Natural killer cell (primary cell): ENCODE measurements at regions not wholly inside any gene's neighbourhood (a gene's known extent, or its start where the extent isn't known, plus 50 kb on each side); places are given as distances from the start of the nearest gene placed in this dataset.

Source experiments
- ATAC-seq, 3 donors: fragments of 150-1000 bp in 2 of 3; fragments of 200-7000 bp in 1 of 3; cut with Tn5 transposase; 1 replicate in 1 of 3; 2 replicates in 2 of 3; pipeline ENCODE4 v1.10.0; 2021; ENCODE audit warnings: mild to moderate bottlenecking in 2 of 3, moderate library complexity in 2 of 3
- DNase-seq, 2 donors: peaks; one replicate each; pipeline versions ENCODE4 v3.0.0 to v3.0.0-alpha.2; 2013 to 2021; ENCODE audit warnings: mixed read lengths in 1 of 2
- H3K27ac ChIP-seq: one replicate; pipeline ENCODE4 v1.5.1; 2013; ENCODE audit warnings: mild to moderate bottlenecking, low read length
- H3K27me3 ChIP-seq: one replicate; pipeline ENCODE4 v1.6.1; 2013; ENCODE audit warnings: low read length; ENCODE audit not compliant: control insufficient read depth, insufficient read depth
- H3K36me3 ChIP-seq: one replicate; pipeline ENCODE4 v1.6.1; 2013; ENCODE audit warnings: low read length; ENCODE audit not compliant: control insufficient read depth, insufficient read depth
- H3K4me1 ChIP-seq: one replicate; pipeline ENCODE4 v1.6.1; 2013; ENCODE audit warnings: low read length; ENCODE audit not compliant: control insufficient read depth, insufficient read depth
- H3K4me3 ChIP-seq: one replicate; pipeline ENCODE4 v1.5.1; 2013; ENCODE audit warnings: low read length
- H3K9me3 ChIP-seq: one replicate; pipeline ENCODE4 v1.6.1; 2013; ENCODE audit warnings: low read length; ENCODE audit not compliant: control insufficient read depth, insufficient read depth
- H3K27ac Mint-ChIP-seq, 2 donors: one replicate each; pipeline ENCODE4 v1.8.0; 2022; ENCODE audit warnings: mild to moderate bottlenecking in 2 of 2, mixed read lengths in 2 of 2, moderate library complexity in 1 of 2
- H3K27me3 Mint-ChIP-seq, 2 donors: one replicate each; pipeline ENCODE4 v1.8.0; 2022; ENCODE audit warnings: low read depth in 2 of 2, mixed read lengths in 2 of 2
- H3K36me3 Mint-ChIP-seq: one replicate; pipeline ENCODE4 v1.8.0; 2022; ENCODE audit warnings: mixed read lengths
- H3K4me1 Mint-ChIP-seq, 2 donors: one replicate each; pipeline ENCODE4 v1.8.0; 2022; ENCODE audit warnings: mixed read lengths in 2 of 2
- H3K4me3 Mint-ChIP-seq: one replicate; pipeline ENCODE4 v1.8.0; 2022; ENCODE audit warnings: mild to moderate bottlenecking, moderate library complexity, mixed read lengths
- H3K9me3 Mint-ChIP-seq, 2 donors: one replicate each; pipeline ENCODE4 v1.8.0; 2022; ENCODE audit warnings: mixed read lengths in 2 of 2
- WGBS: methylation state at CpG from one replicate; pipeline ENCODE4 v1.1.7; 2013; ENCODE audit warnings: missing lambda C conversion rate; ENCODE audit not compliant: insufficient coverage; 5-methylcytosine and 5-hydroxymethylcytosine counted together
- intact Hi-C: fragments of 100-400 bp; cut with micrococcal nuclease; formaldehyde crosslinking; loops from one replicate; pipeline ENCODE4 v1.14.2; 2022
- TF ChIP-seq, protein P1 (sequence below): fragments of 200-600 bp; IDR thresholded peaks from one replicate; pipeline ENCODE4 v1.8.0; 2022; ENCODE audit warnings: antibody characterized with exemption

DNA sequence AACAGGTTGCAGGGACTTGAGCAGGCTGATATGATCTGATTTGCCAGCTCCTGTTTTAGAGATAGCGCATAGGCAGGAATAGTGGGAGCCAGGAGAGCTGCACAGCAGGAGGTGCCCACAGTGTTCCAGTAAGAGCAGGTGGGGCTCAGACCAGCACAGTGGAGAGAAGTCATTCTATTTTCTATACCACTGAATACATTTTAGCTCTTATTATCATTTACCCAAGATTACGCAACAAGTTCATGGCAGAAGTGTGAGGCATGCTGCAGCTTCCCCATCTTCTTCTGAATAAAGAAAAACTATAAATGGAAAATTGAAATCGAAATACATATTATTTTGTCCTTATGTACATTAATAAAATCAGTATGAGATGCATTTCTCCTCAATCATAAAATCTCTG is 114.7 kb upstream of the EDNRA start:
- no peaks in the 10 kb centered on the region for H3K36me3 ChIP-seq
- H3K9me3 ChIP-seq, result no peaks in the 10 kb centered on the region
- Mint-ChIP-seq H3K4me3 (no peak overlapping the region), H3K27ac (no peak overlapping the region), H3K9me3 (peaks cover 7 to 11% of the 10 kb centered on the region in 2 donors), H3K36me3 (no peaks in the 10 kb centered on the region), H3K27me3 (no peaks in the 10 kb centered on the region), H3K4me1 (no peaks in the 10 kb centered on the region)
- ATAC-seq (no peak), DNase-seq (no peak)
- no peak overlapping the region for H3K4me3 ChIP-seq
- H3K4me1 ChIP-seq, result no peaks in the 10 kb centered on the region
- no peak overlapping the region for H3K27ac ChIP-seq
- H3K27me3 ChIP-seq, result no peaks in the 10 kb centered on the region
- intact Hi-C loops, result no loop called here
- TF ChIP-seq, protein P1, sequence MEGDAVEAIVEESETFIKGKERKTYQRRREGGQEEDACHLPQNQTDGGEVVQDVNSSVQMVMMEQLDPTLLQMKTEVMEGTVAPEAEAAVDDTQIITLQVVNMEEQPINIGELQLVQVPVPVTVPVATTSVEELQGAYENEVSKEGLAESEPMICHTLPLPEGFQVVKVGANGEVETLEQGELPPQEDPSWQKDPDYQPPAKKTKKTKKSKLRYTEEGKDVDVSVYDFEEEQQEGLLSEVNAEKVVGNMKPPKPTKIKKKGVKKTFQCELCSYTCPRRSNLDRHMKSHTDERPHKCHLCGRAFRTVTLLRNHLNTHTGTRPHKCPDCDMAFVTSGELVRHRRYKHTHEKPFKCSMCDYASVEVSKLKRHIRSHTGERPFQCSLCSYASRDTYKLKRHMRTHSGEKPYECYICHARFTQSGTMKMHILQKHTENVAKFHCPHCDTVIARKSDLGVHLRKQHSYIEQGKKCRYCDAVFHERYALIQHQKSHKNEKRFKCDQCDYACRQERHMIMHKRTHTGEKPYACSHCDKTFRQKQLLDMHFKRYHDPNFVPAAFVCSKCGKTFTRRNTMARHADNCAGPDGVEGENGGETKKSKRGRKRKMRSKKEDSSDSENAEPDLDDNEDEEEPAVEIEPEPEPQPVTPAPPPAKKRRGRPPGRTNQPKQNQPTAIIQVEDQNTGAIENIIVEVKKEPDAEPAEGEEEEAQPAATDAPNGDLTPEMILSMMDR, result no peak
- 89% methylated on average over 1 of the region's 3 CpGs for WGBS

DNA sequence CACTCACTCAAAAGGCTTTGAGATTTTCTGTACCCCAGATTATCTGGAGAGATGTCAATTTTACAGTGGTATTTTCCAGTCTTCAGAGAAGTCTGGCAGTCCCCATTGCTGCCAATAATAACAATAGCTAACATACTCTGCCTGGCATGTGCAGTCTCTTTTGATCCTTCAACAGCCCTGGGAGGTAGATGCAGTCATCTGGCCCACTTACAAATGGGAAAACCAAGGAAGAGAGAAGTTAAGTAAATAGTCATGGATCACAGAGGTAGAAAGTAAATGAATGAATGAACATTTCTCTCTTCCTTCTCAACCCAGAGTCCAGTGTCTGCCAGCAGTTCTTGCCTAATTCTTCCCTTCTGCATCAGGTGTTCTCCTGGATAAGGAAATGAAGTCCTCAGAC is 113.0 kb upstream of the EDNRA start:
- Histone ChIP-seq H3K4me3 (no peak overlapping the region), H3K36me3 (no peaks in the 10 kb centered on the region), H3K9me3 (no peaks in the 10 kb centered on the region), H3K27me3 (no peaks in the 10 kb centered on the region), H3K4me1 (no peaks in the 10 kb centered on the region), H3K27ac (no peak overlapping the region)
- TF ChIP-seq, protein P1, result no peak
- Mint-ChIP-seq H3K27ac (no peak overlapping the region), H3K4me1 (no peaks in the 10 kb centered on the region), H3K36me3 (no peaks in the 10 kb centered on the region), H3K9me3 (peaks cover 5 to 11% of the 10 kb centered on the region in 2 donors), H3K4me3 (no peak overlapping the region), H3K27me3 (no peaks in the 10 kb centered on the region)
- no peak for ATAC-seq
- no peak for DNase-seq
- intact Hi-C loops, result no loop called here

DNA sequence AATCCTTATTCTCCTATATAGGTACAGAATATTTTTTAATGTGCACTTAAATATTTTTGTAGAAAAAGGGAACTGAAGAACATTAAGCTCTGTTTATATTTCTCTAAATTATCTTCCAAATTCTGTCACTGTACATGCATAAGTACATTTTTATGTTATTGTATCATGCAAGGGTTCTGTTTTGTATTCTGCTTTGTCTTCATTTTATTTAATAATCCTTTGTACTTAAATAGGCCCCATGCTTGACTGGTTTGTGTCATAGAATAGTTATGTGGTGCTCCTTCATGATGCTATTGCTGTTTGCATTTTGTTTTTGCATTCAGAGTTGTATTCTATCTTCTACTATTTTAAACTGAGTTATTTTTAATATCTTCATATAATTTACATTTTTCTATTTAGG is 111.9 kb upstream of the EDNRA start:
- TF ChIP-seq, protein P1, result no peak
- H3K4me3 ChIP-seq, result no peak overlapping the region
- no peak overlapping the region for H3K27ac ChIP-seq
- peaks cover 7 to 8% of the 10 kb centered on the region in 2 donors for H3K9me3 Mint-ChIP-seq
- intact Hi-C loops, result no loop called here
- H3K27ac Mint-ChIP-seq, result no peak overlapping the region
- no peaks in the 10 kb centered on the region for H3K4me1 Mint-ChIP-seq
- no peak for DNase-seq
- no peaks in the 10 kb centered on the region for H3K36me3 Mint-ChIP-seq
- ATAC-seq, result no peak
- H3K27me3 Mint-ChIP-seq, result no peaks in the 10 kb centered on the region
- H3K9me3 ChIP-seq, result no peaks in the 10 kb centered on the region
- no peak overlapping the region for H3K4me3 Mint-ChIP-seq
- H3K4me1 ChIP-seq, result no peaks in the 10 kb centered on the region
- no peaks in the 10 kb centered on the region for H3K36me3 ChIP-seq
- no peaks in the 10 kb centered on the region for H3K27me3 ChIP-seq

DNA sequence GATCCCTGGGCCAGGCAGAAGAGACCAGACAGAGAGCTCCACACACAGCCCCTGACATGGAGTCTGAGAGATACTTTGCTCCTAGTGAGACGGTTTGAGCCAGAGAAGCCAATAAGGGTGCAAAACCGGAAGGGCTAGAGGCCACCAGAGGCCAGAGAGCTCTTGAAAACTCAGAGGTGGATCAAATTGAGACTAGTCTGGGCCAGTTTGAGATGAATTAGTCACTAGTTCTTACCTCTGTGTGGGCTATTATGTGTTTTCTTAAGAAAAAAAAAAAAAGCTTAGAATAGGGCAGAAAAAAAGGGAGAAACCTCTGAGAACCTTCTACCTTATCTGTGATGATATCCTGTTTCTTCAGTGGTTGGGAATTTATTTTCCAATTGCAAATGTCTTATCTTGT is 110.4 kb upstream of the EDNRA start:
- Mint-ChIP-seq H3K27me3 (no peaks in the 10 kb centered on the region), H3K4me1 (no peaks in the 10 kb centered on the region), H3K36me3 (no peaks in the 10 kb centered on the region), H3K4me3 (no peak overlapping the region), H3K9me3 (peaks cover 5 to 12% of the 10 kb centered on the region in 2 donors), H3K27ac (no peak overlapping the region)
- no peak overlapping the region for H3K27ac ChIP-seq
- H3K9me3 ChIP-seq, result no peaks in the 10 kb centered on the region
- ATAC-seq (no peak), DNase-seq (no peak)
- H3K27me3 ChIP-seq, result no peaks in the 10 kb centered on the region
- H3K36me3 ChIP-seq, result no peaks in the 10 kb centered on the region
- no peak overlapping the region for H3K4me3 ChIP-seq
- intact Hi-C loops, result no loop called here
- WGBS, result 86% methylated on average over 2 of the region's 2 CpGs
- TF ChIP-seq, protein P1, result no peak
- no peaks in the 10 kb centered on the region for H3K4me1 ChIP-seq
